Osteoblast (primary cell): ENCODE measurements at regions not wholly inside any gene's neighbourhood (a gene's known extent, or its start where the extent isn't known, plus 50 kb on each side); places are given as distances from the start of the nearest gene placed in this dataset.

Experiments used
- DNase-seq: peaks from one replicate; pipeline ENCODE4 v3.0.0; 2011; ENCODE audit warnings: low spot score, mixed read lengths; ENCODE audit not compliant: insufficient read length; ENCODE audit errors: missing footprints
- H2AFZ ChIP-seq: 2 replicates; pipeline ENCODE4 v1.6.0; 2011; ENCODE audit warnings: mild to moderate bottlenecking, low read length
- H3K27ac ChIP-seq: 2 replicates; pipeline ENCODE4 v1.5.1; 2011; ENCODE audit warnings: mild to moderate bottlenecking, low read depth, low read length, moderate library complexity
- H3K27me3 ChIP-seq: 2 replicates; pipeline ENCODE4 v1.6.0; 2012; ENCODE audit warnings: mild to moderate bottlenecking, control low read depth, inconsistent platforms, low read length, moderate library complexity; ENCODE audit not compliant: insufficient read depth
- H3K36me3 ChIP-seq: 2 replicates; pipeline ENCODE4 v1.5.1; 2011; ENCODE audit warnings: mild to moderate bottlenecking, low read length, control low read depth, moderate library complexity; ENCODE audit not compliant: insufficient read depth
- H3K4me1 ChIP-seq: 2 replicates; pipeline ENCODE4 v1.5.1; 2011; ENCODE audit warnings: mild to moderate bottlenecking, low read length, control low read depth, moderate library complexity; ENCODE audit not compliant: insufficient read depth
- H3K4me2 ChIP-seq: 2 replicates; pipeline ENCODE4 v1.6.0; 2011; ENCODE audit warnings: mild to moderate bottlenecking, low read length; ENCODE audit not compliant: insufficient read depth
- H3K4me3 ChIP-seq: fragments of 200-600 bp; sonication (generic); 3 replicates; pipeline ENCODE4 v1.5.1; 2012; ENCODE audit warnings: mild to moderate bottlenecking, low read length, inconsistent platforms; ENCODE audit not compliant: insufficient read depth
- H3K79me2 ChIP-seq: 2 replicates; pipeline ENCODE4 v1.6.0; 2012; ENCODE audit warnings: mild to moderate bottlenecking, low read length, control low read depth, inconsistent platforms; ENCODE audit not compliant: insufficient read depth
- H3K9me3 ChIP-seq: 2 replicates; pipeline ENCODE4 v1.5.1; 2011; ENCODE audit warnings: low read depth, low read length, control low read depth
- H4K20me1 ChIP-seq: 2 replicates; pipeline ENCODE4 v1.6.0; 2012; ENCODE audit warnings: mild to moderate bottlenecking, low read length, control low read depth; ENCODE audit not compliant: insufficient read depth
- TF ChIP-seq, protein P1 (sequence below): IDR thresholded peaks from 2 replicates; pipeline ENCODE4 v1.5.1; 2011; ENCODE audit warnings: mild to moderate bottlenecking, low read depth, low read length, moderate library complexity; ENCODE audit errors: extremely low read depth

DNA sequence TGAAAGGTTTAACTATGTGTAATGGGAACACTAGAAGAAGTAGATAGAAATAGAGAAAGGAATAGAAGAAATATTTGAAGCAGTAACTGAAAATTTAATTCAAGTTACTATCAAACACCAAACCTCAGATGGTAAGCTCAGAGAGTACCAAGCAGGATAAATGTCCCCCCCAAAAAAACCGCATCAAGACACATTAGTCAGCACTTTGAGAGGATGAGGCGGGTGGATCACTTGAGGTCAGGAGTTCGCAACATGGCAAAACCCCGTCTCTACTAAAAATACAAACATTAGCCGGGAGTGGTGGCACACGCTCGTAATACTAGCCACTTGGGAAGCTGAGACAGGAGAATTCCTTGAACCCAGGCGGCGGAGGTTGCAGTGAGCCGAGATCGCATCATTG is 253.1 kb downstream of the C6orf118 start:
- no peak overlapping the region for H3K4me3 ChIP-seq
- TF ChIP-seq, protein P1, sequence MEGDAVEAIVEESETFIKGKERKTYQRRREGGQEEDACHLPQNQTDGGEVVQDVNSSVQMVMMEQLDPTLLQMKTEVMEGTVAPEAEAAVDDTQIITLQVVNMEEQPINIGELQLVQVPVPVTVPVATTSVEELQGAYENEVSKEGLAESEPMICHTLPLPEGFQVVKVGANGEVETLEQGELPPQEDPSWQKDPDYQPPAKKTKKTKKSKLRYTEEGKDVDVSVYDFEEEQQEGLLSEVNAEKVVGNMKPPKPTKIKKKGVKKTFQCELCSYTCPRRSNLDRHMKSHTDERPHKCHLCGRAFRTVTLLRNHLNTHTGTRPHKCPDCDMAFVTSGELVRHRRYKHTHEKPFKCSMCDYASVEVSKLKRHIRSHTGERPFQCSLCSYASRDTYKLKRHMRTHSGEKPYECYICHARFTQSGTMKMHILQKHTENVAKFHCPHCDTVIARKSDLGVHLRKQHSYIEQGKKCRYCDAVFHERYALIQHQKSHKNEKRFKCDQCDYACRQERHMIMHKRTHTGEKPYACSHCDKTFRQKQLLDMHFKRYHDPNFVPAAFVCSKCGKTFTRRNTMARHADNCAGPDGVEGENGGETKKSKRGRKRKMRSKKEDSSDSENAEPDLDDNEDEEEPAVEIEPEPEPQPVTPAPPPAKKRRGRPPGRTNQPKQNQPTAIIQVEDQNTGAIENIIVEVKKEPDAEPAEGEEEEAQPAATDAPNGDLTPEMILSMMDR: no peak
- H3K4me2 ChIP-seq: no peak overlapping the region
- H3K27ac ChIP-seq: no peak overlapping the region
- peaks cover 7% of the 10 kb centered on the region for H3K4me1 ChIP-seq
- no peaks in the 10 kb centered on the region for H3K79me2 ChIP-seq
- no peaks in the 10 kb centered on the region for H3K36me3 ChIP-seq
- H3K9me3 ChIP-seq: no peaks in the 10 kb centered on the region
- H2AFZ ChIP-seq: no peak overlapping the region
- DNase-seq: no peak
- H4K20me1 ChIP-seq: no peaks in the 10 kb centered on the region
- no peaks in the 10 kb centered on the region for H3K27me3 ChIP-seq

DNA sequence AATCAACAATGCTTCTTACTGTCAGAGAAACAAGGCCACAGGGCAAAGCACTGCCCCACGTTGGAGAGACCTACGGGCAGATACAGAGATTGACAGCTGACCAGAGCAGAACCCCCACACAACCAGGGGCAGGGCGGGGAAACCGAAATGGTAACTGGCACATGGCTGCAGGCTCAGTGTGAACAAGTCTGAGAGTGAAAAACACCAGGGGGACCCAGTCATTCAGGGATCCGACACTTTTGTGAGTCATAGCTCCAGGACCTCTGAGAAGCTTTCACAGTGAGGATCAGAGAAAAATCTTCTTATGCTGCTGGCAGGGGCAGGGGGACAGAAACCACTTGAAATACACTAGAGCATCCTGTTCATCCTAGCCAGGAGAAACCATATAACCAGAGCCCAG is 254.2 kb downstream of the C6orf118 start:
- TF ChIP-seq, protein P1: peak; percentile 39
- peak; percentile 65 for DNase-seq
- Histone ChIP-seq H3K79me2 (no peaks in the 10 kb centered on the region), H3K4me2 (no peak overlapping the region), H3K4me3 (no peak overlapping the region), H4K20me1 (no peaks in the 10 kb centered on the region), H3K27ac (no peak overlapping the region), H3K4me1 (peaks cover 3% of the 10 kb centered on the region), H3K36me3 (no peaks in the 10 kb centered on the region), H2AFZ (peak overlapping the region; percentile 57), H3K9me3 (no peaks in the 10 kb centered on the region), H3K27me3 (no peaks in the 10 kb centered on the region)

DNA sequence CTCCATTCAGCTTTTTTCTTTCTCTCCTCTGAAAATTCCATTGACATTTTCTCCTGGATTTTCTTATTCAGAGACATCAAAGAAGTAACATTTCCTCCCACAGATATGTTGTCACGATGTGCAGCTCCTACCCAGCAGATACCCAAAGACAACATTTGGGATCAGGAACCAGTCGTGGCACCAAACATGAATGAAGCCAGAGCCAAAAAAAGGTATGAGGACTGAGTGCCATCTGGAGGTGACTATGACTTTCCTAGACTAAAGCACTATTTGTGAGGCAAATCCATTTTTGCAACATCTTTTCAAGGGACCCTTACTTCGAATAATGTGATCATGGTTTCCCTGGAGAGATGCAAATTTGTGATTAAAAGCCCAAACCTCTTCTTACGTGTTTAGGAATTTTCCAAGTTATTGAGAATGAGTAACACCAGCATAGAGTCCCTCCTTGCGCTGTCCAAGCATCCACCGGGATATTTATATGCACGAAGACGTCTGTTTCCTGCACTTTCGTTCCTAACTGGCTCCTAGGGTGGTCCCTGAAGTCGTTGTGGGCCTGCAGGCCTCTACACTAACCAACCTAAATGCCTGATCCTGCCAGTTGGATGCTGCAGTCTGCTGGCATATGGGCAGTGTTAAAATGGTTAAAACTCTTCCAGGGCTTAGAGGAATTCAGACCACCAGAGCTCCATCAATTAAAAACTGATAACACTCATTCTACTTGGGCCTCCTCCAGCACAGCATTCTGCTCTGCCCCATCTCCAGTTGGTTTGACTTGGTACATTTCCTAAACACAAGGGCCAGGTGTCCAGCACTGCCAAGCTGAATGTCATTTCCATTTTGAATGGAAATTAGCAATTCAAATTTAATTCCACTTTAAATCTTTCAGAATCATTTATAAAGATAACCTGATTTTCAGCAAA is 256.6 kb downstream of the C6orf118 start:
- H3K4me1 ChIP-seq: no peaks in the 10 kb centered on the region
- no peak overlapping the region for H3K27ac ChIP-seq
- no peak overlapping the region for H2AFZ ChIP-seq
- peak; percentile 21 for DNase-seq
- H4K20me1 ChIP-seq: no peaks in the 10 kb centered on the region
- no peaks in the 10 kb centered on the region for H3K36me3 ChIP-seq
- H3K79me2 ChIP-seq: no peaks in the 10 kb centered on the region
- TF ChIP-seq, protein P1: no peak
- no peaks in the 10 kb centered on the region for H3K27me3 ChIP-seq
- H3K4me2 ChIP-seq: no peak overlapping the region
- H3K4me3 ChIP-seq: no peak overlapping the region
- no peaks in the 10 kb centered on the region for H3K9me3 ChIP-seq

DNA sequence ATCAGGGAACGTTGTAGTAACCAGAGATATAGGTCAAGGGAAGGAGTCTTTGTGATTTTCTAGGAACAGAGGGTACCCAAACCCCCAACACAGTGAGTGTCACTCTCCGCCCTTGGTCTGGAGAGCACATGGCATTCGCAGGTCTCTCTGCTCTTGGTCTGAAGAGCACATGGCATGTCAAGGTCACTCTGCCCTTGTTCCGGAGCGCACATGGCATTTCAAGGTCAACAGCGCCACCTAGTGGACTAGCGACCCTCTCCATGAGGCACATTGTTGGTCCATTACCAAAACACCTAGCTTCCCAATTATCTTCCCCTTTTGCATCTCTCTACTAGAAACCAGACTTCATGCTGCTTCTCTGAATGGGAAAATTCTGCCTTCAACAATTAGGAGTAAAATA is 260.0 kb downstream of the C6orf118 start:
- Histone ChIP-seq H3K4me2 (no peak overlapping the region), H3K9me3 (no peaks in the 10 kb centered on the region), H3K27ac (no peak overlapping the region), H3K36me3 (no peaks in the 10 kb centered on the region), H3K27me3 (no peaks in the 10 kb centered on the region), H4K20me1 (no peaks in the 10 kb centered on the region), H3K4me1 (no peaks in the 10 kb centered on the region), H2AFZ (no peak overlapping the region), H3K79me2 (no peaks in the 10 kb centered on the region), H3K4me3 (no peak overlapping the region)
- no peak for DNase-seq
- TF ChIP-seq, protein P1: peak; percentile 57
